ENCODE measurements at regions not wholly inside any gene's neighbourhood (a gene's known extent, or its start where the extent isn't known, plus 50 kb on each side); places are given as distances from the start of the nearest gene placed in this dataset.

DNA sequence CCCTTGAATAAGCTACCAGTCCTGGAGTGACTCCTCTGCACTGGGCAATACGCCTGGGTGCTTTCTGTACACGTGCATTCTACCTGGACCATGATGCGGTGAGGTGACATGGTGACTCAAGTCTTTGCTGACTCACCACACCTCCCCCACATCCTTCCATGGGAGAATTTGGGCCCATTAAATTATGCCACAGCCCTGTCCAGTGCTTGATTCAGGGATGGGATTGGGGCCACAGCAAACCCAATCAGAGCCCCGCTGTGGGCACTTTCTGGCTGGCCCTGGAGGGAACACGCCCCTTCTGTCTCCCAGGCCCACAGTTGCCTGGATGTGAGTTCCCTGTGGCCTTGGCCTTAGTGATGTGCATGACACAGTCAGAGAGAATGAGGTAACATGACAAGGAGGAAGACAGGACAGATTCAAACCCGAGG lies 86.9 kb downstream of the LRRC30 start:
- DNase-seq (ENCODE audit: low spot score) (no peak), ATAC-seq (ENCODE audit: insufficient number of reproducible peaks, low FRiP score, low read depth) (no peak)
- H3K4me1 ChIP-seq (ENCODE audit: control insufficient read depth in 1 of 2, low read depth in 2 of 2) = no peaks in the 10 kb centered on the region
- TF ChIP-seq, protein P1, sequence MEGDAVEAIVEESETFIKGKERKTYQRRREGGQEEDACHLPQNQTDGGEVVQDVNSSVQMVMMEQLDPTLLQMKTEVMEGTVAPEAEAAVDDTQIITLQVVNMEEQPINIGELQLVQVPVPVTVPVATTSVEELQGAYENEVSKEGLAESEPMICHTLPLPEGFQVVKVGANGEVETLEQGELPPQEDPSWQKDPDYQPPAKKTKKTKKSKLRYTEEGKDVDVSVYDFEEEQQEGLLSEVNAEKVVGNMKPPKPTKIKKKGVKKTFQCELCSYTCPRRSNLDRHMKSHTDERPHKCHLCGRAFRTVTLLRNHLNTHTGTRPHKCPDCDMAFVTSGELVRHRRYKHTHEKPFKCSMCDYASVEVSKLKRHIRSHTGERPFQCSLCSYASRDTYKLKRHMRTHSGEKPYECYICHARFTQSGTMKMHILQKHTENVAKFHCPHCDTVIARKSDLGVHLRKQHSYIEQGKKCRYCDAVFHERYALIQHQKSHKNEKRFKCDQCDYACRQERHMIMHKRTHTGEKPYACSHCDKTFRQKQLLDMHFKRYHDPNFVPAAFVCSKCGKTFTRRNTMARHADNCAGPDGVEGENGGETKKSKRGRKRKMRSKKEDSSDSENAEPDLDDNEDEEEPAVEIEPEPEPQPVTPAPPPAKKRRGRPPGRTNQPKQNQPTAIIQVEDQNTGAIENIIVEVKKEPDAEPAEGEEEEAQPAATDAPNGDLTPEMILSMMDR (IDR thresholded peaks at IDR 0.05) = no peak
- H3K36me3 ChIP-seq = no peaks in the 10 kb centered on the region
- no peaks in the 10 kb centered on the region for H3K27me3 ChIP-seq (replicated peaks; ENCODE audit: insufficient read depth)
- no peak overlapping the region for H3K4me3 ChIP-seq
- no peak overlapping the region for H3K27ac ChIP-seq
- peaks cover 1% of the 10 kb centered on the region for H3K9me3 ChIP-seq

DNA sequence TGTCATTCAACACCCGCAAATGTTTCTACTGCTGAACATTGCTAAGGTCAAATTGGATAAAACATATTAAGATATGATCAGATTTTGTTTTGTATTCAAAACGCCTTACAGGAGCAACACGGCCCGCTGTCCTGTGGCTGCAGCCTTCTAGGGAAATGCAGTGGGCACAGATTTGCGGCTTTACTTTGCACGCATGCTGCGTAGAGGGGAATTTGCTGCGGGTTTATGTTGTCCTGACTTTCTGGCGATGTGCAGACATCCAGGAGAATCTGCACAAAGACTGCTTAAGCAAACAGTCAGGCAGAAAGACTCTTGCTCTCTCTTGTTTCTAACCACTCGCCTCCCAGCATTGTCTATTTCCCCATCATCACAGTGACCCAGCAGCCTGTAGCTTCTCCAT lies 88.3 kb downstream of the LRRC30 start:
- DNase-seq (ENCODE audit: low spot score) = no peak
- TF ChIP-seq, protein P1 (IDR thresholded peaks at IDR 0.05) = no peak
- Histone ChIP-seq H3K27me3 (replicated peaks; ENCODE audit: insufficient read depth) (no peaks in the 10 kb centered on the region), H3K9me3 (no peaks in the 10 kb centered on the region), H3K36me3 (no peaks in the 10 kb centered on the region), H3K4me1 (ENCODE audit: control insufficient read depth in 1 of 2, low read depth in 2 of 2) (no peaks in the 10 kb centered on the region), H3K4me3 (no peak overlapping the region), H3K27ac (no peak overlapping the region)
- no peak for ATAC-seq (ENCODE audit: insufficient number of reproducible peaks, low FRiP score, low read depth)

DNA sequence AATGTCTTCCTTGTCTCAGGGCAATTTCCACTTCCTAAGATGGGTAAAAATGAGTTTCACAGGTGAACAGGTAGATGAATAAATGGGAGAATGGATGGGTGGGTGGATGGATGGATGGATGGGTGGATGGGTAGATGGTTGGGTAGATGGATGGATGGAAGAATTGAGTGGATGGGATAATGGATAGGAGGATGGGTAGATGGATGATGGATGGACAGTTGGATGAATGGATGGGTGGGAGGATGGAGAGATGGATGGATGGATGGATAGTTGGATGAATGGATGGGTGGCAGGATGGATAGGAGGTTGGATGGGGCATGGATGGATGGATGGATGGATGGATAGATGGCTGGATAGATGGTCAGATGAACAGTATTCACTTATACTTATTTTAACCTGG lies 90.9 kb downstream of the LRRC30 start:
- ATAC-seq (ENCODE audit: insufficient number of reproducible peaks, low FRiP score, low read depth) (no peak), DNase-seq (ENCODE audit: low spot score) (no peak)
- Histone ChIP-seq H3K4me3 (no peak overlapping the region), H3K27ac (no peak overlapping the region), H3K27me3 (replicated peaks; ENCODE audit: insufficient read depth) (no peaks in the 10 kb centered on the region), H3K36me3 (no peaks in the 10 kb centered on the region), H3K9me3 (no peaks in the 10 kb centered on the region), H3K4me1 (ENCODE audit: control insufficient read depth in 1 of 2, low read depth in 2 of 2) (no peaks in the 10 kb centered on the region)
- TF ChIP-seq, protein P1 (IDR thresholded peaks at IDR 0.05) = no peak

DNA sequence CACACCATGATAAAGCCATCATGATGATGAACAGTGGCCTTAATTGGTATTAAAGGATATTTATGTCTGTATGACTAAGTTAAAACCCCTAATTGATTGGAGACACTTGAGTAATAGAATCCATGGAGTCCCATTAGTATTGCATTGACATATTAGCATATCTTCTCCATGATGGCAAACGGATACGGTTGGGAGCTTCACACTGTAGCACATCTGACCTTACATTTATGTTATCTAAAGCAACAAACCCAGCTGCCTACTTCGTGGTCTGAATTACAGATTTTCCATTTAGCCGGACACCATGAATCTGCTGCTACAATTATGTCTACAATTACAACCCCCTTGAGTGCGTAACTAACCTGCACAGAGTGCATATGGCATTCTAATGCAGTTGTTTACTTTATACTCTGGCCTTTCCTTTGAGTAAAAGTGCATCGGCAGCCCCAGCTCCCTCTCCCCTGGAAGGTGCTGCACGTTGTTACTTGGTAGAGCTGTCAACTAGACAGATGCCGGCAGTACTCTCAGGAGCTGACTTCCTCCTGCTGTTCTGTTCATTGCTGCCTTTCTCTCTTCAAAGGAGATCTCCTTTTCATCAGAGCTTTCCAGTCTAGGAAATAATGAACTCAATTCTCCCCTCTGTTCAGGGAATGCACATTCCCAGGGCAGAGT lies 92.1 kb downstream of the LRRC30 start:
- DNase-seq (ENCODE audit: low spot score) (no peak), ATAC-seq (ENCODE audit: insufficient number of reproducible peaks, low FRiP score, low read depth) (no peak)
- no peak overlapping the region for H3K27ac ChIP-seq
- no peaks in the 10 kb centered on the region for H3K36me3 ChIP-seq
- no peaks in the 10 kb centered on the region for H3K9me3 ChIP-seq
- H3K4me3 ChIP-seq = no peak overlapping the region
- no peaks in the 10 kb centered on the region for H3K4me1 ChIP-seq (ENCODE audit: control insufficient read depth in 1 of 2, low read depth in 2 of 2)
- H3K27me3 ChIP-seq (replicated peaks; ENCODE audit: insufficient read depth) = no peaks in the 10 kb centered on the region
- TF ChIP-seq, protein P1 (IDR thresholded peaks at IDR 0.05) = no peak

DNA sequence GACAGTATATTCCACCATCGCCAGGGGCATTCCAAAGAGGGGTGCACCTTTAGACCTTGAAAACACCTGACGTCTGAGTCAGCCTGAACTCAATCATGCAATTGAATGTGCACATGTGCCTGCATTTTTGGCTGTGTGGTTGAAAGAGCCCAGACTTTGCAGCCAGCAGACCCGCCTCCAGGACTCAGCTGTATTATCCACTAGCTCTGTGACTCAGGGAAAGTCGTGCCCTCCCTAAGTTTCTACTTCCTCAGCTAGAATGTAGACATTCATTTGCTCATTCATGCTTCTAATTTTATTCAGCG lies 94.2 kb downstream of the LRRC30 start:
- no peaks in the 10 kb centered on the region for H3K9me3 ChIP-seq
- TF ChIP-seq, protein P1 (IDR thresholded peaks at IDR 0.05) = no peak
- no peak for DNase-seq (ENCODE audit: low spot score)
- ATAC-seq (ENCODE audit: insufficient number of reproducible peaks, low FRiP score, low read depth) = no peak
- H3K27ac ChIP-seq = no peak overlapping the region
- no peaks in the 10 kb centered on the region for H3K36me3 ChIP-seq
- no peak overlapping the region for H3K4me3 ChIP-seq
- H3K27me3 ChIP-seq (replicated peaks; ENCODE audit: insufficient read depth) = no peaks in the 10 kb centered on the region
- no peaks in the 10 kb centered on the region for H3K4me1 ChIP-seq (ENCODE audit: control insufficient read depth in 1 of 2, low read depth in 2 of 2)

Data from thoracic aorta (tissue), 2 donors.